ENCODE measurements at regions not wholly inside any gene's neighbourhood (a gene's known extent, or its start where the extent isn't known, plus 50 kb on each side); places are given as distances from the start of the nearest gene placed in this dataset.

GRCh38 chr2:226376516-226377180 lies 423.0 kb downstream of the IRS1 start:
- no peak for DNase-seq (ENCODE audit: low spot score)
- Histone ChIP-seq H3K9me3 (ENCODE audit: low read length) (no peaks in the 10 kb centered on the region), H3K4me1 (ENCODE audit: insufficient read depth, low read length) (no peaks in the 10 kb centered on the region), H3K4me2 (ENCODE audit: low read depth, low read length) (no peak overlapping the region), H3K27ac (ENCODE audit: extremely low read length, insufficient read depth, low read length) (no peak overlapping the region), H3K36me3 (replicated peaks in 1 of 2; ENCODE audit: control insufficient read depth in 1 of 2, insufficient read depth in 2 of 2, low read length in 2 of 2) (no peaks in the 10 kb centered on the region), H3K79me2 (ENCODE audit: insufficient read depth, low read length) (no peaks in the 10 kb centered on the region), H2AFZ (ENCODE audit: low read length) (no peak overlapping the region), H4K20me1 (ENCODE audit: insufficient read depth, low read length) (no peaks in the 10 kb centered on the region), H3K27me3 (ENCODE audit: control insufficient read depth in 1 of 2, insufficient read depth in 2 of 2, low read length in 2 of 2) (no peaks in the 10 kb centered on the region), H3K4me3 (replicated peaks in 1 of 3; ENCODE audit: insufficient read depth in 1 of 3, low read depth in 2 of 3, low read length in 3 of 3) (no peak overlapping the region), H3K9ac (ENCODE audit: insufficient read depth, low read depth, low read length) (no peak overlapping the region)
- no peak for FAIRE-seq
- POLR2A ChIA-PET, result no interaction called here
- WGBS (ENCODE audit: low lambda C conversion rate), result 39% methylated on average over 4 of the region's 4 CpGs
- TF ChIP-seq KLF6 (CRISPR knock-in tag; IDR thresholded peaks at IDR 0.05) (no peak), TSC22D2 (CRISPR knock-in tag; IDR thresholded peaks at IDR 0.05; ENCODE audit: borderline replicate concordance) (no peak), JUNB (CRISPR knock-in tag; IDR thresholded peaks at IDR 0.05; ENCODE audit: borderline replicate concordance) (no peak), HOXA7 (CRISPR knock-in tag; IDR thresholded peaks at IDR 0.05) (no peak), SMAD9 (CRISPR knock-in tag; IDR thresholded peaks at IDR 0.05) (no peak), NRL (CRISPR knock-in tag; IDR thresholded peaks at IDR 0.05; ENCODE audit: borderline replicate concordance) (no peak), HDAC6 (IDR thresholded peaks at IDR 0.05; ENCODE audit: low read depth, low read length) (no peak)
- TF ChIP-seq, protein P1, sequence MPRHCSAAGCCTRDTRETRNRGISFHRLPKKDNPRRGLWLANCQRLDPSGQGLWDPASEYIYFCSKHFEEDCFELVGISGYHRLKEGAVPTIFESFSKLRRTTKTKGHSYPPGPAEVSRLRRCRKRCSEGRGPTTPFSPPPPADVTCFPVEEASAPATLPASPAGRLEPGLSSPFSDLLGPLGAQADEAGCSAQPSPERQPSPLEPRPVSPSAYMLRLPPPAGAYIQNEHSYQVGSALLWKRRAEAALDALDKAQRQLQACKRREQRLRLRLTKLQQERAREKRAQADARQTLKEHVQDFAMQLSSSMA (CRISPR knock-in tag; IDR thresholded peaks at IDR 0.05), result no peak
- TF ChIP-seq, protein P2, sequence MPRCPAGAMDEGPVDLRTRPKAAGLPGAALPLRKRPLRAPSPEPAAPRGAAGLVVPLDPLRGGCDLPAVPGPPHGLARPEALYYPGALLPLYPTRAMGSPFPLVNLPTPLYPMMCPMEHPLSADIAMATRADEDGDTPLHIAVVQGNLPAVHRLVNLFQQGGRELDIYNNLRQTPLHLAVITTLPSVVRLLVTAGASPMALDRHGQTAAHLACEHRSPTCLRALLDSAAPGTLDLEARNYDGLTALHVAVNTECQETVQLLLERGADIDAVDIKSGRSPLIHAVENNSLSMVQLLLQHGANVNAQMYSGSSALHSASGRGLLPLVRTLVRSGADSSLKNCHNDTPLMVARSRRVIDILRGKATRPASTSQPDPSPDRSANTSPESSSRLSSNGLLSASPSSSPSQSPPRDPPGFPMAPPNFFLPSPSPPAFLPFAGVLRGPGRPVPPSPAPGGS (CRISPR knock-in tag; IDR thresholded peaks at IDR 0.05), result no peak
- in situ Hi-C loops (cut with HindIII; ENCODE audit: extremely low pct_ligation_motif_present, low pct_unique_long_range_greater_than_20kb), result no loop called here
- BruUV-seq (replicated peaks), result no TSS peak
- intact Hi-C loops (cut with micrococcal nuclease; ENCODE audit: unreplicated experiment), result no loop called here
- ATAC-seq, result no peak
- CTCF ChIA-PET (ENCODE audit: low intra/inter-chr PET ratio, low total read pairs), result no interaction called here
